IMR-90 (cell line): ENCODE measurements at regions not wholly inside any gene's neighbourhood (a gene's known extent, or its start where the extent isn't known, plus 50 kb on each side); places are given as distances from the start of the nearest gene placed in this dataset.

Source experiments
- ATAC-seq: fragments of 200-7000 bp; cut with Tn5 transposase; 2 replicates; pipeline ENCODE4 v1.9.1; 2020; ENCODE audit warnings: low read depth, mild to moderate bottlenecking, moderate library complexity
- BruUV-seq: library from RNA; stranded (reverse); fragments of 400-500 nt; replicated peaks from 2 replicates; lab custom pipeline; 2021; lab: Mats Ljungman, UMichigan
- CTCF ChIA-PET: fragments of 300-600 bp; formaldehyde crosslinking; extraction: SDS; loops from one replicate; lab custom pipeline; 2021; ENCODE audit warnings: antibody characterized with exemption; lab: Yijun Ruan, JAX
- POLR2A ChIA-PET: fragments of 300-600 bp; sonication (Branson Sonifier 250); formaldehyde crosslinking; loops from one replicate; lab custom pipeline; 2022; ENCODE audit warnings: antibody characterized with exemption; ENCODE audit not compliant: unreplicated experiment; lab: Charles Lee
- DNase-seq: peaks from one replicate; pipeline ENCODE4 v3.0.0; 2013
- H2AFZ ChIP-seq: replicated peaks from 2 replicates; pipeline ENCODE3; 2013; ENCODE audit warnings: low read length, mild to moderate bottlenecking; ENCODE audit not compliant: poor library complexity
- H2AK5ac ChIP-seq: 2 replicates; pipeline ENCODE4 v1.6.1; 2013; ENCODE audit warnings: low read depth, low read length, inconsistent platforms
- H2AK9ac ChIP-seq: replicated peaks from 2 replicates; pipeline ENCODE3; 2013; ENCODE audit warnings: mild to moderate bottlenecking, low read depth, low read length, moderate library complexity; ENCODE audit not compliant: poor library complexity
- H2BK120ac ChIP-seq: 2 replicates; pipeline ENCODE4 v1.6.1; 2013; ENCODE audit warnings: low read depth, low read length, inconsistent platforms
- H2BK15ac ChIP-seq: 3 replicates; pipeline ENCODE4 v1.6.1; 2013; ENCODE audit warnings: low read depth, low read length, inconsistent platforms
- H2BK20ac ChIP-seq: 2 replicates; pipeline ENCODE4 v1.6.1; 2013; ENCODE audit warnings: low read depth, mild to moderate bottlenecking, inconsistent platforms, low read length, moderate library complexity
- H2BK5ac ChIP-seq: 2 replicates; pipeline ENCODE4 v1.6.1; 2013; ENCODE audit warnings: mild to moderate bottlenecking, low read depth, low read length, inconsistent platforms; ENCODE audit not compliant: poor library complexity, severe bottlenecking
- H3K14ac ChIP-seq: replicated peaks from 2 replicates; pipeline ENCODE4 v1.6.1; 2013; ENCODE audit warnings: low read depth, low read length, inconsistent platforms
- H3K18ac ChIP-seq: 2 replicates; pipeline ENCODE4 v1.6.1; 2013; ENCODE audit warnings: low read depth, low read length, control low read depth
- H3K23ac ChIP-seq: 2 replicates; pipeline ENCODE4 v1.6.1; 2013; ENCODE audit warnings: low read depth, low read length, inconsistent platforms
- H3K27ac ChIP-seq: 2 replicates; pipeline ENCODE4 v1.5.1; 2013; ENCODE audit warnings: mild to moderate bottlenecking, control low read depth, low read length; ENCODE audit not compliant: insufficient read depth
- H3K27me3 ChIP-seq: 2 replicates; pipeline ENCODE4 v1.6.1; 2013; ENCODE audit warnings: low read length; ENCODE audit not compliant: control insufficient read depth, insufficient read depth
- H3K36me3 ChIP-seq: 2 replicates; pipeline ENCODE4 v1.6.1; 2013; ENCODE audit warnings: low read length, mixed read lengths; ENCODE audit not compliant: control insufficient read depth, insufficient read depth
- H3K4ac ChIP-seq: 2 replicates; pipeline ENCODE4 v1.6.1; 2013; ENCODE audit warnings: low read depth, low read length, inconsistent platforms
- H3K4me1 ChIP-seq: 2 replicates; pipeline ENCODE4 v1.6.1; 2013; ENCODE audit warnings: low read length, mixed read lengths; ENCODE audit not compliant: control insufficient read depth, insufficient read depth
- H3K4me2 ChIP-seq: 2 replicates; pipeline ENCODE4 v1.6.1; 2013; ENCODE audit warnings: low read depth, mild to moderate bottlenecking, control low read depth, low read length, moderate library complexity
- H3K4me3 ChIP-seq: 2 replicates; pipeline ENCODE4 v1.5.1; 2013; ENCODE audit warnings: low read depth, mild to moderate bottlenecking, control low read depth, low read length, moderate library complexity; ENCODE audit not compliant: insufficient read depth
- H3K56ac ChIP-seq: 2 replicates; pipeline ENCODE4 v1.6.1; 2013; ENCODE audit warnings: low read length, inconsistent platforms; ENCODE audit not compliant: insufficient read depth; ENCODE audit errors: extremely low read depth
- H3K79me1 ChIP-seq, 2 experiments: 2 replicates each; pipeline ENCODE4 v1.6.1; 2013; ENCODE audit warnings: low read length in 2 of 2, inconsistent platforms in 1 of 2, low read depth in 1 of 2
- H3K9ac ChIP-seq: 2 replicates; pipeline ENCODE4 v1.6.1; 2013; ENCODE audit warnings: low read depth, low read length, control low read depth
- H3K9me1 ChIP-seq: 2 replicates; pipeline ENCODE4 v1.6.1; 2013; ENCODE audit warnings: low read length, inconsistent platforms; ENCODE audit not compliant: insufficient read depth
- H3K9me3 ChIP-seq: 2 replicates; pipeline ENCODE4 v1.6.1; 2013; ENCODE audit warnings: low read length; ENCODE audit not compliant: control insufficient read depth, insufficient read depth
- H4K20me1 ChIP-seq: 2 replicates; pipeline ENCODE4 v1.6.1; 2013; ENCODE audit warnings: low read length, inconsistent platforms; ENCODE audit not compliant: insufficient read depth
- H4K5ac ChIP-seq: 2 replicates; pipeline ENCODE4 v1.6.1; 2013; ENCODE audit warnings: mild to moderate bottlenecking, low read depth, low read length, control low read depth
- H4K8ac ChIP-seq, 2 experiments: 2 replicates each; pipeline ENCODE4 v1.6.1; 2013; ENCODE audit warnings: low read depth in 2 of 2, low read length in 2 of 2, control low read depth in 1 of 2, inconsistent platforms in 1 of 2
- H4K91ac ChIP-seq: 2 replicates; pipeline ENCODE4 v1.6.1; 2013; ENCODE audit warnings: low read depth, low read length, inconsistent platforms; ENCODE audit not compliant: insufficient read depth
- CEBPB ChIP-seq: IDR thresholded peaks from 2 replicates; pipeline ENCODE4 v1.6.1; 2012; ENCODE audit warnings: low read depth, low read length, improper control_type of control experiment
- SMC3 ChIP-seq: fragments of 150-350 bp; IDR thresholded peaks from 2 replicates; pipeline ENCODE4 v1.6.1; 2016; ENCODE audit warnings: low read depth, mild to moderate bottlenecking, antibody characterized with exemption, low read length, moderate library complexity
- WGBS, 2 experiments: methylation state at CpG; one replicate each; pipeline versions ENCODE4 v1.1.5 to v1.1.7; 2013; ENCODE audit warnings: missing lambda C conversion rate in 2 of 2; ENCODE audit not compliant: insufficient read length in 1 of 2; ENCODE audit errors: extremely low coverage in 2 of 2; 5-methylcytosine and 5-hydroxymethylcytosine counted together
- dilution Hi-C: fragments of 300-500 bp; cut with HindIII; formaldehyde crosslinking; loops from one replicate; pipeline ENCODE4 v1.14.3; 2018; ENCODE audit warnings: low sequenced_read_pairs; ENCODE audit not compliant: unreplicated experiment
- in situ Hi-C: fragments of 300-500 bp; cut with MboI; formaldehyde crosslinking; loops from 3 replicates; pipeline ENCODE4 v1.14.3; 2019; ENCODE audit warnings: low sequenced_read_pairs, inconsistent platforms, mixed read lengths
- intact Hi-C: fragments of 100-400 bp; cut with micrococcal nuclease; formaldehyde crosslinking; loops from 2 replicates; pipeline ENCODE4 v1.10.0; 2022

DNA sequence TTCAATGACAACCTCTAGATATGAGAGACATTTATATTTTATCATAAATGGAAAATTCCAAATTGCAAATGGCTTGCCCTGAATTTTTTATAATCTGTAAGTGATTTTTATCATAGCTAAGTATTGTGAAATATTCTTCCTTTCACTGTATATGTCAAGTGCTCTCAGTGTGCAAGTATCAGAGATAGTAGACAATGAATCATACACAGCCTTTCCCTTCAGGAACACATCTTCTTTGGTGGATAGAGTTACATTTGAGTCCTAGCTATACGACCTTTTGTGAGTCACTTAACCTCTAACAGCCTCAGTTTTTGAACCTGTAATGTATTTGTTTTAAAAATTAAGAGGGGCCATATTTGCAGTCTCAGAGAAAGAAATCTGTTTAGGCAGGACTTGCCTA is 350.7 kb upstream of the SEL1L start:
- no TSS peak for BruUV-seq
- no peak overlapping the region for H2BK5ac ChIP-seq
- no peaks in the 10 kb centered on the region for H3K4me1 ChIP-seq
- dilution Hi-C loops (no loop called here), intact Hi-C loops (no loop called here), in situ Hi-C loops (no loop called here)
- no peak overlapping the region for H2BK120ac ChIP-seq
- ATAC-seq (no peak), DNase-seq (no peak)
- no CpG with 5 or more reads among the region's 1 CpG for WGBS, 2 experiments
- H3K14ac ChIP-seq: no peak overlapping the region
- H4K5ac ChIP-seq: no peak overlapping the region
- no peaks in the 10 kb centered on the region for H3K36me3 ChIP-seq
- H3K27ac ChIP-seq: no peak overlapping the region
- TF ChIP-seq SMC3 (no peak), CEBPB (peak; percentile 42)
- H2BK20ac ChIP-seq: no peak overlapping the region
- no peaks in the 10 kb centered on the region for H3K27me3 ChIP-seq
- H2AK5ac ChIP-seq: no peak overlapping the region
- H3K79me1 ChIP-seq: no peaks in the 10 kb centered on the region
- CTCF ChIA-PET: no interaction called here
- no peak overlapping the region for H3K4me3 ChIP-seq
- no peaks in the 10 kb centered on the region for H4K20me1 ChIP-seq
- no peak overlapping the region for H3K23ac ChIP-seq
- no peak overlapping the region for H4K91ac ChIP-seq
- POLR2A ChIA-PET: no interaction called here
- H2BK15ac ChIP-seq: no peak overlapping the region
- H3K9me3 ChIP-seq: peaks cover 8% of the 10 kb centered on the region
- no peak overlapping the region for H4K8ac ChIP-seq
- H3K18ac ChIP-seq: no peak overlapping the region
- no peaks in the 10 kb centered on the region for H3K9me1 ChIP-seq
- H3K4me2 ChIP-seq: no peak overlapping the region
- H2AFZ ChIP-seq: no peak overlapping the region
- H2AK9ac ChIP-seq: no peak overlapping the region
- H3K4ac ChIP-seq: no peak overlapping the region
- no peak overlapping the region for H3K9ac ChIP-seq
- no peak overlapping the region for H3K56ac ChIP-seq
